GM20000 (cell line): ENCODE measurements at regions not wholly inside any gene's neighbourhood (a gene's known extent, or its start where the extent isn't known, plus 50 kb on each side); places are given as distances from the start of the nearest gene placed in this dataset.

ENCODE experiments used
- DNase-seq: peaks from one replicate; pipeline ENCODE4 v3.0.0; 2012; ENCODE audit warnings: low spot score
- CTCF ChIP-seq: IDR thresholded peaks from 2 replicates; pipeline ENCODE4 v1.5.1; 2012; ENCODE audit warnings: mild to moderate bottlenecking, control low read depth; ENCODE audit errors: extremely low read depth, missing control alignments

GRCh38 chr4:138946306-138946705 lies 69.3 kb upstream of the NOCT start:
- no peak for DNase-seq

GRCh38 chr4:138945840-138946239 lies 69.7 kb upstream of the NOCT start:
- TF ChIP-seq CTCF = no peak

More at GRCh38 chr4:138946306-138946705, 69.3 kb upstream of the NOCT start:
- no peak for TF ChIP-seq CTCF

GRCh38 chr4:138945401-138945800 lies 70.2 kb upstream of the NOCT start:
- no peak for TF ChIP-seq CTCF
- no peak for DNase-seq

More at GRCh38 chr4:138945840-138946239, 69.7 kb upstream of the NOCT start:
- DNase-seq = no peak

DNA sequence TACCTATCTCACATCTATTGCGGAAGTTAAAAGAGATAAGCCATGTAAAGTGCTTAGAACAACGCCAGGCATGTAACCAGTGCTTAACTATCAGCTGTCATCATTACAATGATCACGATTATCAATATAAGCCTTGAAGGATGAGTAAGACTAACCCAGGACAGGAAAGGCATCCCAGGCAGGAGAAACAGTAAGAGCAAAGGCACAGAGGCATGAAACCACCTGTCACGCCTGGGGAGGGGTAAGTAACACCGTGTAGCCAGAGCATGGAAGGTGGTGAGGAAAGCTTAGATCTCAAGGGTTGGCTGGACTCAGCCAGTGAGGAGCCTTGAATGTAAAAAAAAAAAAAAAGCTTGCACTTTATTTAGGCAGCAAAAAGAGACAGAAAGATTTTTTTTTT lies 71.7 kb upstream of the NOCT start:
- no peak for TF ChIP-seq CTCF
- no peak for DNase-seq

- no peak for DNase-seq
- TF ChIP-seq CTCF = no peak
Measured at GRCh38 chr4:138941037-138941436, 74.5 kb upstream of the NOCT start.

GRCh38 chr4:138939960-138940359 lies 75.6 kb upstream of the NOCT start:
- no peak for DNase-seq
- no peak for TF ChIP-seq CTCF

DNA sequence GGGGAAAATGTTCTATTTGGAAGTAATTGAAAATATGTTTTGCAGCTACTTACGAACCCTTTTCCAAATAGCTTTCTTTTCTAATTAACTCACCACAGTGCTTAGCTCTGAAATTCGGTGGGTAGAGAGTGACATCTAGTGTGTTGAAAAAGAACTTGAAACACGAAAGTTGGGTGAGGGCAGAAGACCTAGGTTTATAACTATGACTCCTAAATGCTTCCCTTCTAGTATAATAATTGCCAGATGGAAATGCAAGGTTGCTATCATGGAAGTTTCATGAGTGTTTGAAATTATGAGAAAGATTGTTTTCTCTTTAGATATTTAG lies 77.3 kb upstream of the NOCT start:
- peak; percentile 12 for DNase-seq
- TF ChIP-seq CTCF = no peak
